ENCODE measurements at regions not wholly inside any gene's neighbourhood (a gene's known extent, or its start where the extent isn't known, plus 50 kb on each side); places are given as distances from the start of the nearest gene placed in this dataset.

DNA sequence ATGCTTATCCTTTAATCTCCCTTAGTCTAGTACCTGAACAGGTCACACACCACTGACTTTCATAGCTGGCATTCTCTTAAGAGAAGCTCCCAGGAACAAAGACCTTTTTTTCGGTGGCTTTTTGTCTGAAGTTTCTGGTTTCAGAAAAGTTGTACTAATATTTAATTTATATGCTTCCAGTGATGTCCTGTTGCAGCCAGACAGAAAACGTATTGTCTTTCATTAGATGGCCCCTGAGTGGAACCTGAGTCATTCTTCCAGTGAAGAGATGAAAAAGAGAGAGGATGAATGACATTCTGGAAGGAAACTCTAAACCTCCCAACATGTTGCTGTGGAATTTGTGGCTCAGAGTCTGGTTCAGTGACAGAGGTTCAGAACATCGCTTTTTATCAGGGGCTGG is 274.8 kb upstream of the TAC1 start (continued):
- TF ChIP-seq, protein P1, sequence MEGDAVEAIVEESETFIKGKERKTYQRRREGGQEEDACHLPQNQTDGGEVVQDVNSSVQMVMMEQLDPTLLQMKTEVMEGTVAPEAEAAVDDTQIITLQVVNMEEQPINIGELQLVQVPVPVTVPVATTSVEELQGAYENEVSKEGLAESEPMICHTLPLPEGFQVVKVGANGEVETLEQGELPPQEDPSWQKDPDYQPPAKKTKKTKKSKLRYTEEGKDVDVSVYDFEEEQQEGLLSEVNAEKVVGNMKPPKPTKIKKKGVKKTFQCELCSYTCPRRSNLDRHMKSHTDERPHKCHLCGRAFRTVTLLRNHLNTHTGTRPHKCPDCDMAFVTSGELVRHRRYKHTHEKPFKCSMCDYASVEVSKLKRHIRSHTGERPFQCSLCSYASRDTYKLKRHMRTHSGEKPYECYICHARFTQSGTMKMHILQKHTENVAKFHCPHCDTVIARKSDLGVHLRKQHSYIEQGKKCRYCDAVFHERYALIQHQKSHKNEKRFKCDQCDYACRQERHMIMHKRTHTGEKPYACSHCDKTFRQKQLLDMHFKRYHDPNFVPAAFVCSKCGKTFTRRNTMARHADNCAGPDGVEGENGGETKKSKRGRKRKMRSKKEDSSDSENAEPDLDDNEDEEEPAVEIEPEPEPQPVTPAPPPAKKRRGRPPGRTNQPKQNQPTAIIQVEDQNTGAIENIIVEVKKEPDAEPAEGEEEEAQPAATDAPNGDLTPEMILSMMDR (conservative IDR thresholded peaks at IDR 0.05; ENCODE audit: low read depth in 2 of 2): no peak
- no peak for TF ChIP-seq ZNF114 (CRISPR knock-in tag; IDR thresholded peaks at IDR 0.05)
- TF ChIP-seq, protein P2, sequence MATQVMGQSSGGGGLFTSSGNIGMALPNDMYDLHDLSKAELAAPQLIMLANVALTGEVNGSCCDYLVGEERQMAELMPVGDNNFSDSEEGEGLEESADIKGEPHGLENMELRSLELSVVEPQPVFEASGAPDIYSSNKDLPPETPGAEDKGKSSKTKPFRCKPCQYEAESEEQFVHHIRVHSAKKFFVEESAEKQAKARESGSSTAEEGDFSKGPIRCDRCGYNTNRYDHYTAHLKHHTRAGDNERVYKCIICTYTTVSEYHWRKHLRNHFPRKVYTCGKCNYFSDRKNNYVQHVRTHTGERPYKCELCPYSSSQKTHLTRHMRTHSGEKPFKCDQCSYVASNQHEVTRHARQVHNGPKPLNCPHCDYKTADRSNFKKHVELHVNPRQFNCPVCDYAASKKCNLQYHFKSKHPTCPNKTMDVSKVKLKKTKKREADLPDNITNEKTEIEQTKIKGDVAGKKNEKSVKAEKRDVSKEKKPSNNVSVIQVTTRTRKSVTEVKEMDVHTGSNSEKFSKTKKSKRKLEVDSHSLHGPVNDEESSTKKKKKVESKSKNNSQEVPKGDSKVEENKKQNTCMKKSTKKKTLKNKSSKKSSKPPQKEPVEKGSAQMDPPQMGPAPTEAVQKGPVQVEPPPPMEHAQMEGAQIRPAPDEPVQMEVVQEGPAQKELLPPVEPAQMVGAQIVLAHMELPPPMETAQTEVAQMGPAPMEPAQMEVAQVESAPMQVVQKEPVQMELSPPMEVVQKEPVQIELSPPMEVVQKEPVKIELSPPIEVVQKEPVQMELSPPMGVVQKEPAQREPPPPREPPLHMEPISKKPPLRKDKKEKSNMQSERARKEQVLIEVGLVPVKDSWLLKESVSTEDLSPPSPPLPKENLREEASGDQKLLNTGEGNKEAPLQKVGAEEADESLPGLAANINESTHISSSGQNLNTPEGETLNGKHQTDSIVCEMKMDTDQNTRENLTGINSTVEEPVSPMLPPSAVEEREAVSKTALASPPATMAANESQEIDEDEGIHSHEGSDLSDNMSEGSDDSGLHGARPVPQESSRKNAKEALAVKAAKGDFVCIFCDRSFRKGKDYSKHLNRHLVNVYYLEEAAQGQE (IDR thresholded peaks at IDR 0.05; ENCODE audit: unreplicated experiment): no peak
- TF ChIP-seq ZNF331 (CRISPR knock-in tag; IDR thresholded peaks at IDR 0.05; ENCODE audit: low read depth): no peak
- no peak for TF ChIP-seq CREB1 (CRISPR knock-in tag; IDR thresholded peaks at IDR 0.05; ENCODE audit: low read depth)

DNA sequence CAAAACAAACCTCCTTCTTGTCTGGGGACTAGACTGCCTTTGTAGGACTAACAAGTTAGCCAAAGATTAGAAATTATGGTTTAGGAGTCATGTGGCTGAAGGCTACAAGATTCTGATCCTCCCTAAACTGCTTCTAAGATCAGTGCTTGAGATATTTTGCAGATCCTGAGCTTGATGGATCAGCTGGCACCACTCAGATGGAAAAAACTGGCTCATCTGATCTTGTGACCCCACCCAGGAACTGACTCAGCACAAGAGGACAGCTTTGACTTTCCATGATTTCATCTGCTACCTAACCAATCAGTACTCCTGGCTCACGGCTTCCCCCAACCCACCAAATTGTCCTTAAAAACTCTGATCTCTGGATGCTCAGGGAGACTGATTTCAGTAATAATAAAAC is 271.5 kb upstream of the TAC1 start:
- no peak for DNase-seq (ENCODE audit: low spot score)
- Mint-ChIP-seq H3K9me3 (peaks cover 4% of the 10 kb centered on the region; the same call in 1 of the 3 replicates), H3K27me3 (ENCODE audit: insufficient read depth, low read depth, poor library complexity) (no peaks in the 10 kb centered on the region), H3K27ac (no peak overlapping the region), H3K4me3 (no peak overlapping the region), H3K36me3 (ENCODE audit: low read depth) (no peaks in the 10 kb centered on the region; the same call in 2 of the 3 replicates), H3K4me1 (peaks cover 6% of the 10 kb centered on the region)
- H3K36me3 ChIP-seq (ENCODE audit: insufficient read depth): no peaks in the 10 kb centered on the region
- no peak for ATAC-seq
- no peak overlapping the region for H2AFZ ChIP-seq
- no peaks in the 10 kb centered on the region for H3K4me1 ChIP-seq (ENCODE audit: insufficient read depth)
- H3F3A ChIP-seq (replicated peaks; ENCODE audit: low read depth): no peaks in the 10 kb centered on the region
- no peak overlapping the region for H3K4me2 ChIP-seq
- H3K4me3 ChIP-seq: no peak overlapping the region
- H3K79me2 ChIP-seq (replicated peaks; ENCODE audit: insufficient read depth): no peaks in the 10 kb centered on the region
- H3K27me3 ChIP-seq (ENCODE audit: insufficient read depth): no peaks in the 10 kb centered on the region
- no peak overlapping the region for H3K27ac ChIP-seq (ENCODE audit: low read depth)
- no peaks in the 10 kb centered on the region for H3K9me2 ChIP-seq (ENCODE audit: insufficient read depth)
- H4K20me1 ChIP-seq (replicated peaks; ENCODE audit: insufficient read depth): no peaks in the 10 kb centered on the region
- no peak for TF ChIP-seq CREB1 (CRISPR knock-in tag; IDR thresholded peaks at IDR 0.05; ENCODE audit: low read depth)
- TF ChIP-seq, protein P3, sequence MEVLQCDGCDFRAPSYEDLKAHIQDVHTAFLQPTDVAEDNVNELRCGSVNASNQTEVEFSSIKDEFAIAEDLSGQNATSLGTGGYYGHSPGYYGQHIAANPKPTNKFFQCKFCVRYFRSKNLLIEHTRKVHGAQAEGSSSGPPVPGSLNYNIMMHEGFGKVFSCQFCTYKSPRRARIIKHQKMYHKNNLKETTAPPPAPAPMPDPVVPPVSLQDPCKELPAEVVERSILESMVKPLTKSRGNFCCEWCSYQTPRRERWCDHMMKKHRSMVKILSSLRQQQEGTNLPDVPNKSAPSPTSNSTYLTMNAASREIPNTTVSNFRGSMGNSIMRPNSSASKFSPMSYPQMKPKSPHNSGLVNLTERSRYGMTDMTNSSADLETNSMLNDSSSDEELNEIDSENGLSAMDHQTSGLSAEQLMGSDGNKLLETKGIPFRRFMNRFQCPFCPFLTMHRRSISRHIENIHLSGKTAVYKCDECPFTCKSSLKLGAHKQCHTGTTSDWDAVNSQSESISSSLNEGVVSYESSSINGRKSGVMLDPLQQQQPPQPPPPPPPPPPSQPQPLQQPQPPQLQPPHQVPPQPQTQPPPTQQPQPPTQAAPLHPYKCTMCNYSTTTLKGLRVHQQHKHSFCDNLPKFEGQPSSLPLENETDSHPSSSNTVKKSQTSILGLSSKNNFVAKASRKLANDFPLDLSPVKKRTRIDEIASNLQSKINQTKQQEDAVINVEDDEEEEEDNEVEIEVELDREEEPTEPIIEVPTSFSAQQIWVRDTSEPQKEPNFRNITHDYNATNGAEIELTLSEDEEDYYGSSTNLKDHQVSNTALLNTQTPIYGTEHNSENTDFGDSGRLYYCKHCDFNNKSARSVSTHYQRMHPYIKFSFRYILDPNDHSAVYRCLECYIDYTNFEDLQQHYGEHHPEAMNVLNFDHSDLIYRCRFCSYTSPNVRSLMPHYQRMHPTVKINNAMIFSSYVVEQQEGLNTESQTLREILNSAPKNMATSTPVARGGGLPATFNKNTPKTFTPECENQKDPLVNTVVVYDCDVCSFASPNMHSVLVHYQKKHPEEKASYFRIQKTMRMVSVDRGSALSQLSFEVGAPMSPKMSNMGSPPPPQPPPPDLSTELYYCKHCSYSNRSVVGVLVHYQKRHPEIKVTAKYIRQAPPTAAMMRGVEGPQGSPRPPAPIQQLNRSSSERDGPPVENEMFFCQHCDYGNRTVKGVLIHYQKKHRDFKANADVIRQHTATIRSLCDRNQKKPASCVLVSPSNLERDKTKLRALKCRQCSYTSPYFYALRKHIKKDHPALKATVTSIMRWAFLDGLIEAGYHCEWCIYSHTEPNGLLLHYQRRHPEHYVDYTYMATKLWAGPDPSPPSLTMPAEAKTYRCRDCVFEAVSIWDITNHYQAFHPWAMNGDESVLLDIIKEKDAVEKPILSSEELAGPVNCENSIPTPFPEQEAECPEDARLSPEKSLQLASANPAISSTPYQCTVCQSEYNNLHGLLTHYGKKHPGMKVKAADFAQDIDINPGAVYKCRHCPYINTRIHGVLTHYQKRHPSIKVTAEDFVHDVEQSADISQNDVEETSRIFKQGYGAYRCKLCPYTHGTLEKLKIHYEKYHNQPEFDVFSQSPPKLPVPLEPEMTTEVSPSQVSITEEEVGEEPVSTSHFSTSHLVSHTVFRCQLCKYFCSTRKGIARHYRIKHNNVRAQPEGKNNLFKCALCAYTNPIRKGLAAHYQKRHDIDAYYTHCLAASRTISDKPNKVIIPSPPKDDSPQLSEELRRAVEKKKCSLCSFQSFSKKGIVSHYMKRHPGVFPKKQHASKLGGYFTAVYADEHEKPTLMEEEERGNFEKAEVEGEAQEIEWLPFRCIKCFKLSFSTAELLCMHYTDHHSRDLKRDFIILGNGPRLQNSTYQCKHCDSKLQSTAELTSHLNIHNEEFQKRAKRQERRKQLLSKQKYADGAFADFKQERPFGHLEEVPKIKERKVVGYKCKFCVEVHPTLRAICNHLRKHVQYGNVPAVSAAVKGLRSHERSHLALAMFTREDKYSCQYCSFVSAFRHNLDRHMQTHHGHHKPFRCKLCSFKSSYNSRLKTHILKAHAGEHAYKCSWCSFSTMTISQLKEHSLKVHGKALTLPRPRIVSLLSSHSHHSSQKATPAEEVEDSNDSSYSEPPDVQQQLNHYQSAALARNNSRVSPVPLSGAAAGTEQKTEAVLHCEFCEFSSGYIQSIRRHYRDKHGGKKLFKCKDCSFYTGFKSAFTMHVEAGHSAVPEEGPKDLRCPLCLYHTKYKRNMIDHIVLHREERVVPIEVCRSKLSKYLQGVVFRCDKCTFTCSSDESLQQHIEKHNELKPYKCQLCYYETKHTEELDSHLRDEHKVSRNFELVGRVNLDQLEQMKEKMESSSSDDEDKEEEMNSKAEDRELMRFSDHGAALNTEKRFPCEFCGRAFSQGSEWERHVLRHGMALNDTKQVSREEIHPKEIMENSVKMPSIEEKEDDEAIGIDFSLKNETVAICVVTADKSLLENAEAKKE (CRISPR knock-in tag; IDR thresholded peaks at IDR 0.05): no peak
- TF ChIP-seq, protein P4, sequence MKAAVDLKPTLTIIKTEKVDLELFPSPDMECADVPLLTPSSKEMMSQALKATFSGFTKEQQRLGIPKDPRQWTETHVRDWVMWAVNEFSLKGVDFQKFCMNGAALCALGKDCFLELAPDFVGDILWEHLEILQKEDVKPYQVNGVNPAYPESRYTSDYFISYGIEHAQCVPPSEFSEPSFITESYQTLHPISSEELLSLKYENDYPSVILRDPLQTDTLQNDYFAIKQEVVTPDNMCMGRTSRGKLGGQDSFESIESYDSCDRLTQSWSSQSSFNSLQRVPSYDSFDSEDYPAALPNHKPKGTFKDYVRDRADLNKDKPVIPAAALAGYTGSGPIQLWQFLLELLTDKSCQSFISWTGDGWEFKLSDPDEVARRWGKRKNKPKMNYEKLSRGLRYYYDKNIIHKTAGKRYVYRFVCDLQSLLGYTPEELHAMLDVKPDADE (IDR thresholded peaks at IDR 0.05): no peak
- TF ChIP-seq POLR2AphosphoS5 (IDR thresholded peaks at IDR 0.05; ENCODE audit: low read depth): no peak
- TF ChIP-seq ZNF114 (CRISPR knock-in tag; IDR thresholded peaks at IDR 0.05): no peak
- TF ChIP-seq, protein P2 (IDR thresholded peaks at IDR 0.05; ENCODE audit: unreplicated experiment): no peak

Measured in GM23338 (cell line).